ENCODE measurements at regions not wholly inside any gene's neighbourhood (a gene's known extent, or its start where the extent isn't known, plus 50 kb on each side); places are given as distances from the start of the nearest gene placed in this dataset.

GRCh38 chr2:83689402-83689801, 769.7 kb downstream of the SUCLG1 start:
- Histone ChIP-seq H3K9ac (ENCODE audit: insufficient read length) (no peak overlapping the region), H3K9me3 (ENCODE audit: low read depth, low read length) (no peaks in the 10 kb centered on the region), H3K36me3 (ENCODE audit: insufficient read depth, low read length) (no peaks in the 10 kb centered on the region), H3K4me3 (no peak overlapping the region), H3K27ac (no peak overlapping the region)
- no peak for DNase-seq (ENCODE audit: low read depth, low spot score)
- TF ChIP-seq FOXP2 (optimal IDR thresholded peaks at IDR 0.05; ENCODE audit: control extremely low read depth, extremely low read length, insufficient read depth) = no peak
- TF ChIP-seq POLR2AphosphoS5 (IDR thresholded peaks at IDR 0.05; ENCODE audit: borderline replicate concordance, low read depth, low read length) = no peak
- TF ChIP-seq EZH2 (IDR thresholded peaks at IDR 0.05) = no peak

- H3K9me3 ChIP-seq (ENCODE audit: low read depth, low read length) = no peaks in the 10 kb centered on the region
- H3K4me3 ChIP-seq = no peak overlapping the region
- no peak overlapping the region for H3K9ac ChIP-seq (ENCODE audit: insufficient read length)
- TF ChIP-seq FOXP2 (optimal IDR thresholded peaks at IDR 0.05; ENCODE audit: control extremely low read depth, extremely low read length, insufficient read depth) = no peak
- no peak for TF ChIP-seq POLR2AphosphoS5 (IDR thresholded peaks at IDR 0.05; ENCODE audit: borderline replicate concordance, low read depth, low read length)
- no peak for TF ChIP-seq EZH2 (IDR thresholded peaks at IDR 0.05)
- H3K27ac ChIP-seq = no peak overlapping the region
- no peak for DNase-seq (ENCODE audit: low read depth, low spot score)
- H3K36me3 ChIP-seq (ENCODE audit: insufficient read depth, low read length) = no peaks in the 10 kb centered on the region
Measured at GRCh38 chr2:83686863-83687262, 772.2 kb downstream of the SUCLG1 start.

GRCh38 chr2:83674050-83674449, 785.0 kb downstream of the SUCLG1 start:
- TF ChIP-seq EZH2 (IDR thresholded peaks at IDR 0.05) = no peak
- TF ChIP-seq FOXP2 (optimal IDR thresholded peaks at IDR 0.05; ENCODE audit: control extremely low read depth, extremely low read length, insufficient read depth) = no peak
- TF ChIP-seq POLR2AphosphoS5 (IDR thresholded peaks at IDR 0.05; ENCODE audit: borderline replicate concordance, low read depth, low read length) = no peak
- no peak for DNase-seq (ENCODE audit: low read depth, low spot score)

GRCh38 chr2:83665894-83666293, 793.2 kb downstream of the SUCLG1 start:
- TF ChIP-seq EZH2 (IDR thresholded peaks at IDR 0.05) (no peak), POLR2AphosphoS5 (IDR thresholded peaks at IDR 0.05; ENCODE audit: borderline replicate concordance, low read depth, low read length) (no peak), FOXP2 (optimal IDR thresholded peaks at IDR 0.05; ENCODE audit: control extremely low read depth, extremely low read length, insufficient read depth) (no peak)
- no peak overlapping the region for H3K9ac ChIP-seq (ENCODE audit: insufficient read length)
- no peaks in the 10 kb centered on the region for H3K9me3 ChIP-seq (ENCODE audit: low read depth, low read length)
- H3K27ac ChIP-seq = no peak overlapping the region
- H3K36me3 ChIP-seq (ENCODE audit: insufficient read depth, low read length) = no peaks in the 10 kb centered on the region
- H3K4me3 ChIP-seq = no peak overlapping the region
- DNase-seq (ENCODE audit: low read depth, low spot score) = no peak

More at GRCh38 chr2:83674050-83674449, 785.0 kb downstream of the SUCLG1 start:
- no peak overlapping the region for H3K9ac ChIP-seq (ENCODE audit: insufficient read length)
- no peak overlapping the region for H3K4me3 ChIP-seq
- no peaks in the 10 kb centered on the region for H3K36me3 ChIP-seq (ENCODE audit: insufficient read depth, low read length)
- no peak overlapping the region for H3K27ac ChIP-seq
- no peaks in the 10 kb centered on the region for H3K9me3 ChIP-seq (ENCODE audit: low read depth, low read length)

- TF ChIP-seq FOXP2 (optimal IDR thresholded peaks at IDR 0.05; ENCODE audit: control extremely low read depth, extremely low read length, insufficient read depth) (no peak), EZH2 (IDR thresholded peaks at IDR 0.05) (no peak), POLR2AphosphoS5 (IDR thresholded peaks at IDR 0.05; ENCODE audit: borderline replicate concordance, low read depth, low read length) (no peak)
- H3K36me3 ChIP-seq (ENCODE audit: insufficient read depth, low read length) = no peaks in the 10 kb centered on the region
- H3K9me3 ChIP-seq (ENCODE audit: low read depth, low read length) = no peaks in the 10 kb centered on the region
- H3K9ac ChIP-seq (ENCODE audit: insufficient read length) = no peak overlapping the region
- DNase-seq (ENCODE audit: low read depth, low spot score) = no peak
- H3K4me3 ChIP-seq = no peak overlapping the region
- no peak overlapping the region for H3K27ac ChIP-seq
Measured at GRCh38 chr2:83665154-83665553, 793.9 kb downstream of the SUCLG1 start.

GRCh38 chr2:83661711-83662110, 797.4 kb downstream of the SUCLG1 start:
- H3K9ac ChIP-seq (ENCODE audit: insufficient read length) = no peak overlapping the region
- no peaks in the 10 kb centered on the region for H3K9me3 ChIP-seq (ENCODE audit: low read depth, low read length)
- DNase-seq (ENCODE audit: low read depth, low spot score) = no peak
- no peaks in the 10 kb centered on the region for H3K36me3 ChIP-seq (ENCODE audit: insufficient read depth, low read length)
- no peak overlapping the region for H3K27ac ChIP-seq
- H3K4me3 ChIP-seq = no peak overlapping the region
- TF ChIP-seq EZH2 (IDR thresholded peaks at IDR 0.05) = no peak
- no peak for TF ChIP-seq FOXP2 (optimal IDR thresholded peaks at IDR 0.05; ENCODE audit: control extremely low read depth, extremely low read length, insufficient read depth)
- TF ChIP-seq POLR2AphosphoS5 (IDR thresholded peaks at IDR 0.05; ENCODE audit: borderline replicate concordance, low read depth, low read length) = no peak

GRCh38 chr2:83654091-83654611, 804.9 kb downstream of the SUCLG1 start:
- Histone ChIP-seq H3K36me3 (ENCODE audit: insufficient read depth, low read length) (no peaks in the 10 kb centered on the region), H3K4me3 (no peak overlapping the region), H3K9me3 (ENCODE audit: low read depth, low read length) (no peaks in the 10 kb centered on the region), H3K27ac (no peak overlapping the region), H3K9ac (ENCODE audit: insufficient read length) (no peak overlapping the region)
- no peak for DNase-seq (ENCODE audit: low read depth, low spot score)
- no peak for TF ChIP-seq POLR2AphosphoS5 (IDR thresholded peaks at IDR 0.05; ENCODE audit: borderline replicate concordance, low read depth, low read length)

- no peak overlapping the region for H3K4me3 ChIP-seq
- TF ChIP-seq POLR2AphosphoS5 (IDR thresholded peaks at IDR 0.05; ENCODE audit: borderline replicate concordance, low read depth, low read length) (no peak), EZH2 (IDR thresholded peaks at IDR 0.05) (no peak), FOXP2 (optimal IDR thresholded peaks at IDR 0.05; ENCODE audit: control extremely low read depth, extremely low read length, insufficient read depth) (no peak)
- DNase-seq (ENCODE audit: low read depth, low spot score) = no peak
- no peaks in the 10 kb centered on the region for H3K36me3 ChIP-seq (ENCODE audit: insufficient read depth, low read length)
- no peak overlapping the region for H3K9ac ChIP-seq (ENCODE audit: insufficient read length)
- H3K27ac ChIP-seq = no peak overlapping the region
- H3K9me3 ChIP-seq (ENCODE audit: low read depth, low read length) = no peaks in the 10 kb centered on the region
Measured at GRCh38 chr2:83650898-83651297, 808.2 kb downstream of the SUCLG1 start.

GRCh38 chr2:83650161-83650560, 808.9 kb downstream of the SUCLG1 start:
- Histone ChIP-seq H3K4me3 (no peak overlapping the region), H3K27ac (no peak overlapping the region), H3K36me3 (ENCODE audit: insufficient read depth, low read length) (no peaks in the 10 kb centered on the region), H3K9me3 (ENCODE audit: low read depth, low read length) (no peaks in the 10 kb centered on the region), H3K9ac (ENCODE audit: insufficient read length) (no peak overlapping the region)
- TF ChIP-seq POLR2AphosphoS5 (IDR thresholded peaks at IDR 0.05; ENCODE audit: borderline replicate concordance, low read depth, low read length) (no peak), EZH2 (IDR thresholded peaks at IDR 0.05) (no peak), FOXP2 (optimal IDR thresholded peaks at IDR 0.05; ENCODE audit: control extremely low read depth, extremely low read length, insufficient read depth) (no peak)
- no peak for DNase-seq (ENCODE audit: low read depth, low spot score)

All from SK-N-MC (cell line).